ENCODE measurements at regions not wholly inside any gene's neighbourhood (a gene's known extent, or its start where the extent isn't known, plus 50 kb on each side); places are given as distances from the start of the nearest gene placed in this dataset.

- no peak for DNase-seq (ENCODE audit: low spot score in 2 of 2, unreplicated experiment in 2 of 2)
- Mint-ChIP-seq H3K4me3 (no peak overlapping the region), H3K27me3 (ENCODE audit: low read depth) (no peaks in the 10 kb centered on the region), H3K27ac (peak overlapping the region; percentile 69), H3K4me1 (peaks cover 66% of the 10 kb centered on the region), H3K36me3 (peaks cover 2% of the 10 kb centered on the region), H3K9me3 (peaks cover 12% of the 10 kb centered on the region)
- TF ChIP-seq CTCF (IDR thresholded peaks at IDR 0.05; ENCODE audit: unreplicated experiment): no peak
These were observed 113.1 kb downstream of the KLF5 start for GRCh38 chr13:73171926-73172325.

GRCh38 chr13:73171271-73171682 lies 112.5 kb downstream of the KLF5 start:
- H3K36me3 Mint-ChIP-seq: peaks cover 2% of the 10 kb centered on the region
- H3K4me1 Mint-ChIP-seq: peaks cover 68% of the 10 kb centered on the region
- H3K27me3 Mint-ChIP-seq (ENCODE audit: low read depth): no peaks in the 10 kb centered on the region
- no peak for DNase-seq (ENCODE audit: low spot score in 2 of 2, unreplicated experiment in 2 of 2)
- H3K9me3 Mint-ChIP-seq: peaks cover 12% of the 10 kb centered on the region
- TF ChIP-seq CTCF (IDR thresholded peaks at IDR 0.05; ENCODE audit: unreplicated experiment): no peak
- H3K4me3 Mint-ChIP-seq: no peak overlapping the region
- H3K27ac Mint-ChIP-seq: peak overlapping the region; percentile 69

- peaks cover 9% of the 10 kb centered on the region for H3K9me3 Mint-ChIP-seq
- peaks cover 2% of the 10 kb centered on the region for H3K36me3 Mint-ChIP-seq
- H3K27me3 Mint-ChIP-seq (ENCODE audit: low read depth): no peaks in the 10 kb centered on the region
- TF ChIP-seq CTCF (IDR thresholded peaks at IDR 0.05; ENCODE audit: unreplicated experiment): no peak
- no peak for DNase-seq (ENCODE audit: low spot score in 2 of 2, unreplicated experiment in 2 of 2)
- H3K27ac Mint-ChIP-seq: peak overlapping the region; percentile 32
- peaks cover 68% of the 10 kb centered on the region for H3K4me1 Mint-ChIP-seq
- no peak overlapping the region for H3K4me3 Mint-ChIP-seq
These were observed 111.2 kb downstream of the KLF5 start for GRCh38 chr13:73169971-73170370.

- H3K27ac Mint-ChIP-seq: peak overlapping the region; percentile 69
- no peaks in the 10 kb centered on the region for H3K36me3 Mint-ChIP-seq
- peaks cover 59% of the 10 kb centered on the region for H3K4me1 Mint-ChIP-seq
- TF ChIP-seq CTCF (IDR thresholded peaks at IDR 0.05; ENCODE audit: unreplicated experiment): no peak
- no peak for DNase-seq (ENCODE audit: low spot score in 2 of 2, unreplicated experiment in 2 of 2)
- no peaks in the 10 kb centered on the region for H3K9me3 Mint-ChIP-seq
- H3K4me3 Mint-ChIP-seq: no peak overlapping the region
- H3K27me3 Mint-ChIP-seq (ENCODE audit: low read depth): no peaks in the 10 kb centered on the region
These were observed 110.2 kb downstream of the KLF5 start for GRCh38 chr13:73168953-73169401.

- peak overlapping the region; percentile 69 for H3K27ac Mint-ChIP-seq
- H3K27me3 Mint-ChIP-seq (ENCODE audit: low read depth): no peaks in the 10 kb centered on the region
- no peaks in the 10 kb centered on the region for H3K36me3 Mint-ChIP-seq
- no peak for TF ChIP-seq CTCF (IDR thresholded peaks at IDR 0.05; ENCODE audit: unreplicated experiment)
- H3K9me3 Mint-ChIP-seq: no peaks in the 10 kb centered on the region
- H3K4me1 Mint-ChIP-seq: peaks cover 55% of the 10 kb centered on the region
- no peak for DNase-seq (ENCODE audit: low spot score in 2 of 2, unreplicated experiment in 2 of 2)
- no peak overlapping the region for H3K4me3 Mint-ChIP-seq
These were observed 109.6 kb downstream of the KLF5 start for GRCh38 chr13:73168226-73168952.

All from mesothelial cell of epicardium (in vitro differentiated cells).